ENCODE measurements at regions not wholly inside any gene's neighbourhood (a gene's known extent, or its start where the extent isn't known, plus 50 kb on each side); places are given as distances from the start of the nearest gene placed in this dataset.

DNA sequence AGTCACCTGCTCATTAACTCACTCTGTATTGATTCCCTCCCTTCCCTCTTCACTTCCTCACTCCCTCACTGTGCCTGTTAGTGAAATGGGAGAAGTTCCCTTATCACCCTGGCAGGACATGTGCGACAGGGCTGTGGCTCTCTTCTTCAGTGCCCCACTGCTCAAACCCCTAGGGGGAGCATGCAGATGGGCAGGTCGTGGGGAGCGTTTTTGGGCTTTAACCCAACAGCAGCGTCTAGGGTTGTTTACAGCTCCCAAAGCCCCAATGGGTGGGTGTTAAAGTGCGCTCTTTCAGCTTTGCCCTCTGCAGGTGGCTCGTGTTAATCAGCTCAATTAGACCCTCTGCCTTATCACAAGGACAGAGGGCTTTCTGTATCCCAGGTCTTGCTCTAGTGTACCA is 447.8 kb upstream of the PROK2 start:
- no peak for TF ChIP-seq EZH2 (IDR thresholded peaks at IDR 0.05; ENCODE audit: low read depth)
- TF ChIP-seq, protein P1, sequence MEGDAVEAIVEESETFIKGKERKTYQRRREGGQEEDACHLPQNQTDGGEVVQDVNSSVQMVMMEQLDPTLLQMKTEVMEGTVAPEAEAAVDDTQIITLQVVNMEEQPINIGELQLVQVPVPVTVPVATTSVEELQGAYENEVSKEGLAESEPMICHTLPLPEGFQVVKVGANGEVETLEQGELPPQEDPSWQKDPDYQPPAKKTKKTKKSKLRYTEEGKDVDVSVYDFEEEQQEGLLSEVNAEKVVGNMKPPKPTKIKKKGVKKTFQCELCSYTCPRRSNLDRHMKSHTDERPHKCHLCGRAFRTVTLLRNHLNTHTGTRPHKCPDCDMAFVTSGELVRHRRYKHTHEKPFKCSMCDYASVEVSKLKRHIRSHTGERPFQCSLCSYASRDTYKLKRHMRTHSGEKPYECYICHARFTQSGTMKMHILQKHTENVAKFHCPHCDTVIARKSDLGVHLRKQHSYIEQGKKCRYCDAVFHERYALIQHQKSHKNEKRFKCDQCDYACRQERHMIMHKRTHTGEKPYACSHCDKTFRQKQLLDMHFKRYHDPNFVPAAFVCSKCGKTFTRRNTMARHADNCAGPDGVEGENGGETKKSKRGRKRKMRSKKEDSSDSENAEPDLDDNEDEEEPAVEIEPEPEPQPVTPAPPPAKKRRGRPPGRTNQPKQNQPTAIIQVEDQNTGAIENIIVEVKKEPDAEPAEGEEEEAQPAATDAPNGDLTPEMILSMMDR (conservative IDR thresholded peaks at IDR 0.05) = no peak
